ENCODE measurements at regions not wholly inside any gene's neighbourhood (a gene's known extent, or its start where the extent isn't known, plus 50 kb on each side); places are given as distances from the start of the nearest gene placed in this dataset.

- no peak for TF ChIP-seq FOXM1 (IDR thresholded peaks at IDR 0.05; ENCODE audit: borderline replicate concordance)
- no peak for TF ChIP-seq SP1 (IDR thresholded peaks at IDR 0.05)
- no peak for TF ChIP-seq ZNF384 (IDR thresholded peaks at IDR 0.05)
- no peak for TF ChIP-seq HDGF (IDR thresholded peaks at IDR 0.05; ENCODE audit: borderline replicate concordance)
- TF ChIP-seq L3MBTL2 (conservative IDR thresholded peaks at IDR 0.05), result no peak
- TF ChIP-seq BHLHE40 (IDR thresholded peaks at IDR 0.05; ENCODE audit: borderline replicate concordance), result no peak
- no peak for TF ChIP-seq ELF4 (IDR thresholded peaks at IDR 0.05)
These were observed 212.0 kb upstream of the DTNBP1 start for GRCh38 chr6:15874821-15875220.

Measured in HEK293T (cell line).